GM10266 (cell line): ENCODE measurements at regions not wholly inside any gene's neighbourhood (a gene's known extent, or its start where the extent isn't known, plus 50 kb on each side); places are given as distances from the start of the nearest gene placed in this dataset.
"Not testable (repeated sequence)": the region's sequence is repeated elsewhere in the genome, so short reads cannot be mapped to it uniquely, and the experiment has no call there.

Experiments
- DNase-seq: peaks from one replicate; pipeline ENCODE4 v3.0.0; 2012; ENCODE audit errors: extremely low spot score
- TF ChIP-seq, protein P1 (sequence below): IDR thresholded peaks from 2 replicates; pipeline ENCODE4 v1.5.1; 2012; ENCODE audit warnings: mild to moderate bottlenecking, low read depth; ENCODE audit not compliant: control insufficient read depth, insufficient read depth; ENCODE audit errors: missing control alignments

- DNase-seq = no peak
- TF ChIP-seq, protein P1, sequence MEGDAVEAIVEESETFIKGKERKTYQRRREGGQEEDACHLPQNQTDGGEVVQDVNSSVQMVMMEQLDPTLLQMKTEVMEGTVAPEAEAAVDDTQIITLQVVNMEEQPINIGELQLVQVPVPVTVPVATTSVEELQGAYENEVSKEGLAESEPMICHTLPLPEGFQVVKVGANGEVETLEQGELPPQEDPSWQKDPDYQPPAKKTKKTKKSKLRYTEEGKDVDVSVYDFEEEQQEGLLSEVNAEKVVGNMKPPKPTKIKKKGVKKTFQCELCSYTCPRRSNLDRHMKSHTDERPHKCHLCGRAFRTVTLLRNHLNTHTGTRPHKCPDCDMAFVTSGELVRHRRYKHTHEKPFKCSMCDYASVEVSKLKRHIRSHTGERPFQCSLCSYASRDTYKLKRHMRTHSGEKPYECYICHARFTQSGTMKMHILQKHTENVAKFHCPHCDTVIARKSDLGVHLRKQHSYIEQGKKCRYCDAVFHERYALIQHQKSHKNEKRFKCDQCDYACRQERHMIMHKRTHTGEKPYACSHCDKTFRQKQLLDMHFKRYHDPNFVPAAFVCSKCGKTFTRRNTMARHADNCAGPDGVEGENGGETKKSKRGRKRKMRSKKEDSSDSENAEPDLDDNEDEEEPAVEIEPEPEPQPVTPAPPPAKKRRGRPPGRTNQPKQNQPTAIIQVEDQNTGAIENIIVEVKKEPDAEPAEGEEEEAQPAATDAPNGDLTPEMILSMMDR = no peak
Measured at GRCh38 chr11:87572881-87573280, 535.1 kb downstream of the TMEM135 start.

- no peak for DNase-seq
- TF ChIP-seq, protein P1 = no peak
Measured at GRCh38 chr11:87560352-87560751, 522.6 kb downstream of the TMEM135 start.

GRCh38 chr11:87559852-87560251 is 522.1 kb downstream of the TMEM135 start:
- not testable (repeated sequence) for DNase-seq

- DNase-seq = no peak
- TF ChIP-seq, protein P1 = no peak
Measured at GRCh38 chr11:87555101-87555500, 517.4 kb downstream of the TMEM135 start.

- TF ChIP-seq, protein P1 = no peak
- no peak for DNase-seq
Measured at GRCh38 chr11:87548797-87549196, 511.1 kb downstream of the TMEM135 start.

DNA sequence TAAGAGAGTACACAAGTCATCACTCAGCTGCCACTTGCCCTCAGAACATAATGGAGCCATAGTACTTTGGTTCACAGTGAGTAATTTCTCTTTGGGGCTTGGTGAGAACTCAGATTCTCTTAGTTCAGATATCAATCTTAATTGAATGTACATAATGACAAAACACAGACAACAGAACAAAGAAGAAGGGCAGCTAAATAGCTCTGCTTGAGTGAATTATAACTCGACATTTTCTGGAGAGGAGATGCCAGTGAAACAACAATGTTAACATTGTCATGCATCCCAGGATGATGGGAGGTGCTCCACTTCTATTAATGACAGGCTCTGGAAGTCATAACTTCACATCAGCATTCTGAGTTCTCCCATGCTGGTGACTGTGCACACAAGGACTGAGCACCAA is 508.1 kb downstream of the TMEM135 start:
- no peak for DNase-seq
- TF ChIP-seq, protein P1 = no peak

DNA sequence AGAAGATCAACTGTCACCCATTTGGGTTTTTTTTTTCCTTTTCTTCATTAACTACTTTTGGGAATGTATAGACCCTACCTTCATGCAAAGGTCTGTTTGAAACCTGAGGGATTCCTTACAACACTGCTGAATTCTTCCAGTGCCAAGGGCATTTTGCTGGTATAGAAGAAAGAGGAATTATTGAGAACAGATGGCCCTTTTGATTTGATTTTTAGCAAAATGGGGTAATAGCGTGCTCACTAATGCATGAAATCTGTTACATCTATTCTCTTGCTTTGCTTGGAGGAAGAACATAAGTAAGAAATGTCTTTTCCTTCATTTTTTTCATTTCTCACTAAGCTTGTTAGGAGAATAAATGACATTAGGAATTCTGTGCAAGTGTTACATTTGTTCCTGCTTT is 501.9 kb downstream of the TMEM135 start:
- TF ChIP-seq, protein P1 = no peak
- DNase-seq = no peak

DNA sequence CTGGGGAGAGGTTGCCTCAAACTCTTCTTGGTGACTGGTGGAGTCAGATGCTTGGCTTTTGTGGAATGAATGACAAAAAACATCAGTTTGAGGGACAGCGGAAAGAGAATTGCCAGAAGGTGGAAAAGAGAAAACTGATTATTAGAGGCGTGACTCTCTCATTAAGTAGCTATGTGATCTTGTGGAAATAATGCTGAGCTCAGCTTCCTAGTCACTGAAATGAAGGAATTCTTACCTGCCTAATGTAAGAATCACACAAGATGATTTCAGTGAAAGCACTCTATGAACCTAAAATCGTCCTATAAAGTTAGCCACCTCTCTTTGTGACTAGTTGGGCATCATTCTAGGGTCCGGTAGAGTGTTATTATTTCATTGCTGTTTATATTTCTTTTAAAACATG is 498.8 kb downstream of the TMEM135 start:
- TF ChIP-seq, protein P1 = no peak
- DNase-seq = no peak
